COLO829 (cell line): ENCODE measurements at regions not wholly inside any gene's neighbourhood (a gene's known extent, or its start where the extent isn't known, plus 50 kb on each side); places are given as distances from the start of the nearest gene placed in this dataset.
A peak's percentile ranks its signal among the peaks of the same experiment; 100 is the strongest.

Experiments used
- DNase-seq: peaks from one replicate; pipeline ENCODE4 v3.0.0; 2012; ENCODE audit warnings: low spot score

DNA sequence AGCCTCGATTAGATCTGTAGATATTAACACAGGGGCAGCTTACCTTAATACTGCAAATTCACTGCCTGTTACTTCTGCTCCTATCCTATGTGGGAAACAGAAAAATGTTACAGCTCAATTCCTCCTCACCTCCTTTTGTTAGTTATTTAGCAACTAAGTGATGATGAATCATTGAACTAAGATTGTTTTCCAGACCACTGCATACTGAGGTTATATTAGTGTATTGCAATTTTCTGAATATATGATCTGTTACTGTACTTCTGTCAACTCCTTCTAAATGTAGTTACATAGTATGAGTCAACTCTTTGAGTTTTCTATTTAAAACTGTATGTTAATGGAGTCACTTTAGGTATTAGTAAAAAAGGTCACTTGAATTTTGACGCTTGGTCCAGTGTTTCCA is 331.5 kb upstream of the SLCO3A1 start:
- DNase-seq = no peak

DNA sequence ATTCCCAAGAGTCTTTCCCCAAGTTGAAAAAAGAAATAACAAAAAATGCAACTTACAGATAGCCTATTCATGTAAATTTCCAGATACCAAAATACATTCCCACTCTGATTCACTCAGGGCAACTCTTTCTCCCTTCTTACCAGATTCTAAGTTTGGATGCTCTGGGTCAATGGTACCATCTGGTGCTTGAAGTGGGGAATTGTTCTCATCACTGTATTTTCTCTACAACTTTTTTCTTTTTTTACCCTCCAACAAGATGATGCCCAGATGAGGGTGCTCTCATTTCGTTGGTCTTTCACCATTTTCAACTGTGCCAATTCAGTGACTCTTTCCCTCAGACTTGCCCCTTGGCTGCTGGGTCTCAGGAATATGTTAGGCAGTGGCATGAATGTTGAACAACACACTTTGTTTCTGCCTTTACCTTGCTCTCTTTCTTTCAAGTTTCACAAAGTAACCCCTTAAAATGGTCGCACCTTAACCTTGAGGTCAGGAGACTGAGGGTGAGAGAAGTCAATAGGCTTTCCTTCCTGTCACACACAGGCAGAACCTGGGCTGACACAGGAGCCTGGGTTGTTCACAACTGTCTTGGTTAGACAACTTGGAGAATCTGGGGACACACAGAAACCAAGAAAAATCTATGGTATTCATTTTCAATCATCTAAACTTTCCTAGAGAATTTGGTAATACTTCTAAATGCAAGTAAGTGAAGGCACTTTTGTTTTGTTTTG is 330.7 kb upstream of the SLCO3A1 start:
- peak; percentile 54 for DNase-seq

DNA sequence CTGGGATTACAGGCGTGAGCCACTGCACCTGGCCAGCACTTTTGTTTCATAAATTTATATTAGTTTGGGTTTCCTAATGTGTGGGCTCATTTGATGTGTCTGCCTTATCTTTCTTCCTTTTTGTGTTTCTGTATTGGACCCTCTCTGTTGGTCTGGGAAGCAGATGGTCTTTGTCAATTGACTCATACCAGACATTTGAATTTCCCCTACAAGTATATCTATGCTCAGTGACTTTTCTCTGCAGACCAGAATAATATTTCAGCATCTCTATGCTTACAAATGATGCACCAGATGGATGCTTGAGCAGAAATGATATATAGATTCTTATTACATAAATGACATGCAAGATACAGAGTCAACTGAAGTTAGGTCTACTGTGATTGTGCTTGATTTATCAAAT is 329.9 kb upstream of the SLCO3A1 start:
- DNase-seq = no peak

DNA sequence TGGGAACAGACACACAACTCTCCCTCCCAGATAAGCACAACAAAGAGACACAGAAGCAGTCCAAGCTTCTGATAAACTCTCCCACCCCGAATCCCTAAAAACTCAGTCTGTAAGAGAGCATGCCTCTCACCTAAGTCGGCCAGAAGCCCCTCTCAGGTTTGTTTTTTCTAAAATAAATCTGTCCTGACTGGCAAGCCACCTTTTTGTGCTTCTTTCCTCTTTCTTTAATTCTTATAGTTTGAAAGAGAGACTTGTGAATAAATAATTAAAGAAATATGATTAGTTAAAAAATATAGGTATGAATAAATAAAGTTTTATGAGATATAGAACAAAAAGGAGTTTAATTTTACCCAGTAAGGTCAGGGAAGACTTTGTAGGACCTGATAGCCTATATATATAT is 329.0 kb upstream of the SLCO3A1 start:
- DNase-seq = no peak

DNA sequence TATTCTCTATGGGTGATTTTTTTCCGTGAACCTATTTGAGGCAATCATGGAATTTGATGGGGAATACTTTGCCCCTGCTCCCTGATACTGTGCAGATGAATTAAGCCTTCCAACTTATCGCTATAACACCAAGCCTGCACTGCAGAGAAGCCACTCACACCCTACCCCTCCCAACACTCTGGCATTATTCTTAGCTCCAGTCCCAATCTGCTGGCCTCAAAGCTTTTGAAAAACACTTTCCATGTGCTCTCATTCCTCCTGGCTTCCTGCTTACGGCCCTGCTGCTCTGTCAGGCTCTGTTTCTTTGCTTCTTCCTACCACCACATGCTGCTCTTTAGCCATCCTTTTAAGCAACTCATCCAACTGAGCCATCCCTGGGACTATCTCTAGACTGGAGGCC is 327.8 kb upstream of the SLCO3A1 start:
- DNase-seq = no peak

DNA sequence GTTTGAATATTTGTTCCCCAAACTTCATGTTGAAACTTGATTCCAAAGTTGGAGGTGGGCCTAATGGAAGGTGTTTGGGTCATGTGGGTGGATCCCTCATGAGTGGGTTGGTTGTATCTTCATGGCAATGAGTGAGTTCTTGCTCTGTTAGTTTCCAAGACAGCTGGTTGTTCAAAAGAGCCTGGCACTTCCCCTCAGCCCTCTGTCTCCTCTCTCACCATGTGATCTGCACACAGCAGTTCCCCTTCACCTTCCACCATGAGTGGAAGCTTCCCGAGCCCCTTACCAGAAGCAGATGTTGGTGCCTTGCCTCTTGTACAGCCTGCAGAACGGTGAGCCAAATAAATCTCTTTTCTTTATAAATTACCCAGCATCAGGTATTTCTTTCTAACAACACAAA is 327.1 kb upstream of the SLCO3A1 start:
- no peak for DNase-seq

DNA sequence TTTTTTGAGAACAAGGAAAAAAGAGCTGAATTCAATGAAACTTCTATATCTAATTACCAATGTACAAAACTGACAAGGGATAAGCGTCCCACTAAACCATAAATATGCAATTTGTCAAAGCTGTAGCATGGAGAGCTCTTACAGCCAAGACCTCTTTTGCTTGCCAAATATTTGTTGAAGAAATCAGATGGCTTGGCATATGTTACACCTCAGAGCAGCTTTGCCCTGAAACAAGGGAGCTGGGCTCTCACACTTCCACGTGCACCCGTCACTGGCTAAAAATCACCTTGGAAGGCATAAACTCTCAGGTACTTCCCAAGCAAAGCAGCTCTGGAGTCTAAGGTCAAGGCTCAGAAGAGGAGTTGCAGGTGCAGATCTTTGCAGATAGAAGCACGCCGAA is 324.7 kb upstream of the SLCO3A1 start:
- DNase-seq = no peak

DNA sequence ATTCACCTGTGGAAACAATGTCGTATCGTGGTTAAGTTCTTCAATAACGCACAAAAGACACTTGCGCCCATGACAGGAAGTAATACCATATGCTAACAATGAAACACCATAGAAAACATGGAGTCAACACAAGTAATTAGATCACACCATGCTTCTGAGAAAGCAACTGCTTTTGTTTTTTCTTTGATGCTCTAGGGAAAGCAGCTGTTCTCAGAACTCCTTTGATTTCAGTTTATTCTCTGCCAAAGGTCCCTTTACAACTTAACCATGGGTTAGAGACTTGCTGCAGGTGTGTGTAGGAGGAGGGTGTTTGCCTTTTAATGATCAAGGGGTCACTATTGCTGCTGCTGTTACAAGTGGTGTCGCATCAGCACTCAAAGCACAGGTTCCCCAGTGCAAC is 324.0 kb upstream of the SLCO3A1 start:
- no peak for DNase-seq

DNA sequence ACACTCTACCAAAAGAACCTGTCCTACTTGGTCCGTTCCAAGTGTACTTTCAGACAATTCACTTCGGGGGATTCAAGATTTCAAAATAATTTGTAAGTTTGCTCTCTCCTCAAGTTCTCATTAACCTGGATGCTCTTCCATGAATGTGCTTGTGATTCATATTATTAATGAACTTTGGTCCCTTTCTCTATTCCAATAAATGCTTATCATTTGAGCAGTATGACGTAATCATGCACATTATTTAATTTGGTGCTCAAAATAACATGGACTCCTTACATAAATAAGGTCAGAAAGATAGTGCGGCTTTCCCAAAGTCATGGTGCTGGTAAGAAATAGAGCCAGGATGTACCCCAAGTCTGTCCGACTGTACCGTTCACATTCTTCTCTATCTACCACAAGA is 323.2 kb upstream of the SLCO3A1 start:
- no peak for DNase-seq

DNA sequence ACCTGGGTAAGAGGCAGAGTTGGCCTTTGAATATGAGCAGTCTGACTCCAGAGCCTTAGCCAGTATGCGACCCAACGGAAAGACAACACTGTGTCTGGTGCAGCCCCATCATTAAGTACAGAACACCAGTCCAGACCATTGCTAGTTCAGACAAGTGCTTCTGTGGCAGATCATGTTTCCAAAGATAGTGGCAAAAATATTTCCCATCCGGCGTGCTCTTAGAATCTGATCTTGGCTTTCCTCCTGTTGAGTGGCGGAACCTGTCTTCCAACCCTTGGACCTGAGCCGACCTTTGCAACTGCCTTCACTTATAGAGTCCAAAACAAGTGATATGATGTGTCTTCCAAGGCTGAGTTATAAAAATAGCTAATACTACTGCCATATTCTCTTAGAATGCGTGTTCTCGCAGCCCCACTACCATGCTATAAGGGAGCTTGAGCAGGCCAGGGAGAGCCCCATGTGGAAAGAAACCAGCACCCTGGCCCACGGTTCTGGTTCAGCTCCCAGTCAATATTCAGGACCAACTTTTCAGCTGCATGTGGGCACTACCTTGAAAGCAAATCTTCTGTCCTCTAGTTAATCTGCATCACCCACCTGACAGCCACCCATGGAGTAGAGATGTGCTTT is 322.4 kb upstream of the SLCO3A1 start:
- no peak for DNase-seq

DNA sequence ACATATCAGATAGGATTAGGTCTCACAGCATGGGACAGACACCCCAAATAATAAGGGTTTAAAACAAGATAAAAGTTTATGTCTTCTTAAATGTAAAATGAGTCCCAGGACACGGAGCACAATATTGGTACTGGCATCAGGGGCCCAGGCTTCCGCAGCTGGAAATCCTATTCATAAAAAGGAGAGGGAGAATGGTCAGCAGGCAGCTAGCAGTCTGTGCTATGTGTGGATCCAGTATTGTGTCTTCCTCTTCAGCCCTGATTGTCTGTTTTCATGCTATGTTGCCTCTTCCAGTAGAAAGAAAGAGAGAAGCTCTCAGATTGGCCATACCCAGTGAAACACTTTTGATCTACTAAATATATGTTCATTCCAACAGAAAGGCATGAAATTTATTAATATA is 319.3 kb upstream of the SLCO3A1 start:
- DNase-seq = no peak

DNA sequence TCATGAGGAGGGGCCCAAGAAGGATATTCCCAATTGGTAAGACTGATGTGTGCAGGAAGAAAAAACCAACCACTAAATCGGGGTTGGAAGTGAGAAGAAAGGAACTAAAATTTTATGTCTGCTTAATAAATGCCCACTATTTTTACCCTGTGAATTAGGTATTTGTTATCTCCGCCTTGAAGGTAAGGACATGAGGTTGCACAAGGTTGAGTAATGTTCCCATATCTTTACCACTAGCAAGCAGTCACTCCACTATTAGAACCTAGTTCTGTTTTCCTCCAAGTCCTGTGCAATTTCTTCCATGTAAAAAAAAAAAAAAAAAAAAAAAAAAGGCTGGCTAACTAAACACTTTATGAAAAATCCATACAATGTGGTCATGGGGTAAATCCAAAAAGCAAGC is 318.5 kb upstream of the SLCO3A1 start:
- DNase-seq = no peak

DNA sequence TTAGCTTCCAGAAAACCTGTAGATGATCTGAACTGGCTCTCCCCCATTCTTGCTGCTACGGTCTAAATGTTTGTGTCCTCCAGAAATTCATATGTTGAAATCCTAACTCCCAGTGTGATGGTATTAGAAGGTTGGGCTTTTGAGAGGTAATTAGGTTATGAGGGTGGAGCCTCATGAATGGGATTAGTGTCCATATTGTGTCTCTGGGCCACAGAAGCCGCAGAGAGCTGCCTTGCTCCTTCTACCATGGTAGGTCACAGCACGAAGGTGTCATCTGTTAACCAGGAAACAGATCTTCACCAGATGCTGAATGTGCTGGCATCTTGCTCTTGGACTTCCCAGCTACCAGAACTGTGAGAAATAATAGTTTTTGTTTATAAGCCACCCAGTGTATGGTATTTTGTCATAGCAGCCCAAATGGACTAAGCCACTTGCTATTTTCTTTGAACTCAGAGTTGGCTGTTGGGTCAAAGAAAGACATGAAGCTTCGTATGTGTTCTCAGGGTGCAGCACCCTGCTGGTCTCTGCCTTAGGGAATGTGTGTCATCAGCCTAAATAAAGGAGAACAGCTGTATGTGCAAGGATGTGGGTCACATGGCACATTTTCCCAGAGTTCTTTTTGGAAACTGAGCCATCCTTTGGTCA is 317.5 kb upstream of the SLCO3A1 start:
- DNase-seq = peak; percentile 65

DNA sequence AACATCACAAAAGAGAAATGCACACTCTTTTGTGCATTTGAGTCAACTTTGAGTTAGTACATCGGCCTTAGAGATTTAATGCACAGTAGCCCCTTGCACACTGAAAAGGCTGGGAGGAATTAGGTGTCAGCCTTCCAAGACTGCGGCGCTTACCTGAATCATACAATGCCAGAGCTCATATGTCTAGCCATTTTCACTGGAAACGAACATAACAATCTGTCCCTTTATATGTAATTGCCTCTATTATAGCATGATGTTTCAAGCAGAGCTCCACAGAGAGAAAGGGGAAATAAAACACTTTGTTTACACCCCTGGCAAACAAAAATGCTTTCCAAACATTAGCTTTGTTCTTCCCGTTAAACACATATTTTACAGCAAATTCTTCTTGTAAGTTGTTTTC is 315.7 kb upstream of the SLCO3A1 start:
- no peak for DNase-seq

DNA sequence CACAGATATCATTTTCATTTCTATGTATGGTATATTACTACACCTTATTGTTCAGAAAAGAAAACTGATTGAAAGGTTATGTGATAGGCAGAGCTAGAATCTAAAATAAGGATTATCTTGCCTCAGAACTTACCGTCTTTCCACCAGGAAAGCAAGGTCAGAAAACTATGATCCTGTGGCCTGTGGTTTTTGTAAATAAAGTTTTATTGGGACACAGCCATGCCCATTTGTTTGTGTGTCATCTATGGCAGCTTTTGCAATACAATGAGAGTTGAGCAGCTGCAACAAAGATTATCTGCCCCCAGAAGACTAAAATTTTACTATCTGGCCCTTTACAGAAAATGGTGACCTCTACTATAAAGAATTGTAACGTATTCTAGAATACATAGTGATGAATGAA is 314.7 kb upstream of the SLCO3A1 start:
- no peak for DNase-seq

DNA sequence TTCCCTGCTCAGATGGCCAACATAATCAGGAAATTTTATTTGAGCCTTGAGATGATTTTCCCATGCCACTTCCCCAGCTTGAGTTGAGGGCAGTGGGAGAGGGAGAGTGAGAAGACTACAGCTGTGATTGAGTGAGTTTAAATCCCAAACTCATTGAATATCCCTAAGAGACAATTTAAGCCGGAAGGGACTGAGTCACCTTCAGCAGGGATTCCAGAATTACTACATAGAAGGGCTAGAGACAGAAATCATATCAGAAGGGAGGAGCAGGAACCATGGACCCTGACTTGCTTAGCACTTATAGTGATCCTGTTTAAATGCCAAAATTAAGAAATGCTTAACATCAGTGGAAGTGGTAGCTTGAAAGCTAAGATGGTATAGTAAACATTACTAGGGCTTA is 312.2 kb upstream of the SLCO3A1 start:
- DNase-seq = no peak

DNA sequence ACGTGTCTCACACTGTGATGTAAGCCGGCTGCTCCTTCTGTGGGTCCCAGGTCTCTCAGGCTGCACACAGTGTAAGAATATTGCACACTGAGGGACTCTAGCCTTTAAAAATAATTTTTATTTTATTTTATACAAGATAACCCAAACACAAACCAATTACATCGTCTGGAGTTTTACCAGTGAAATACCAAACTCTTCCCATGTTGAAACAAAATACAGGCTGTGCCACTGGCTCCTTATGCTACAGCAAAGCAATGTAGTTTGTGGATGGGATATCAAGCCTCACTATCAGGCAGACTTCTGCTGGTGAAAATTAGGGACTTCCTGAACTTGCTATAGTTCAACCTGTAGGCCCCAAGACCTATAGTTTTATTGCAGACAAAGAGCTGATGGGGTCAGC is 311.3 kb upstream of the SLCO3A1 start:
- no peak for DNase-seq

DNA sequence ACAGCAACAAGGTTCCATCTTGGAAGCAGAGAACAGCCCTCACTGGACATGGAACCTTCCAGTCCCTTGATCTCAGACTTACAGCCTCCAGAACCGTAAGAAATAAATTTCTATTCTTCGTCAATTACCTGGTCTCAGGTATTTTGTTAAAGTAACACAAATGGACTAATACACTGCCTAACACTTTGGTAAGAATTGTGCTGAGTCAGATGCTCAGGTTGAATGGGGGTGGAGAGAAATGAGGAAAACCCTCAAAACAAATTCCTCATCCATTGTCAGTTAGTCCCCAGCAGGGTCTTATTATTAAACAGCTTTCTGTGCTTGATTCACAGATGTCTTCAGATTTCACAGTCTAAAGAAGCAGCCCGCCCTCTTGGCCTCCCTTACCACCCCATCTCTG is 306.2 kb upstream of the SLCO3A1 start:
- DNase-seq = no peak

DNA sequence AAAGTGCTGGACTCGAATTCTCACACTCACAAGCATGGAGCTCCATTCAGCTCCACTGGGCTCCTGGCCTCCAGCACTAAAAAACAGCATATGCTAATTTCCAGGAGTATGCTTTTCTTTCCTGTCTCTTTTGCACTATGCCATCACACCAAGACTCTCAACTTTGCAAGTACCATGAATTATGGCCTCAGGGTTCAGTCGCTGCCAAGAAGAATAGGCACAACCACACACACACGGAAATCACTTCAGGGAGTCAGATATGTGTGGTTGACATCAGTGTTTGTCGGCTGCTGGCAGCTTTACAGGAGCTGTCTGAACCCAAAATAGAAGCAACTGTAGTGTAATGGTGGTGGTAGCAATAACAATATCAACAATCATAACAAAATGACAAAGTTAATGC is 305.0 kb upstream of the SLCO3A1 start:
- DNase-seq = no peak

DNA sequence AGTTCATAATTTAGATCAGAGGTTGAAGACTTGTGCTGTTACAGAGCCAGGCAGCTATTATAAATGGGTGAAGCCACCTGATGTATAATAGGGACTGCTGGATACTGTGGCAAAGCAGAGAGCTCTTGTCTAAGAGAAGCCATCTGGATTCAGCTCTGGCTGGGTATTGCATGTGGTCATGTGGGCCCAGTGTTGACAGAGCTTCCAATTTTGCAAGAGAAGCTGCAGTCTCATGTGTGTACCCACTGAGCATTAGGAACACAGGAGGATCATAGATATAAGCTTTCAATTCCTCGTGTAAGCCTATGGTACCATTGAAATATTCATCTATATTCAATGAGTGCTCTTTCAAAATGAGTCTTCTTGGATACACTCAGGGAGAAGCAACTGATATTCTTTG is 303.9 kb upstream of the SLCO3A1 start:
- DNase-seq = no peak

DNA sequence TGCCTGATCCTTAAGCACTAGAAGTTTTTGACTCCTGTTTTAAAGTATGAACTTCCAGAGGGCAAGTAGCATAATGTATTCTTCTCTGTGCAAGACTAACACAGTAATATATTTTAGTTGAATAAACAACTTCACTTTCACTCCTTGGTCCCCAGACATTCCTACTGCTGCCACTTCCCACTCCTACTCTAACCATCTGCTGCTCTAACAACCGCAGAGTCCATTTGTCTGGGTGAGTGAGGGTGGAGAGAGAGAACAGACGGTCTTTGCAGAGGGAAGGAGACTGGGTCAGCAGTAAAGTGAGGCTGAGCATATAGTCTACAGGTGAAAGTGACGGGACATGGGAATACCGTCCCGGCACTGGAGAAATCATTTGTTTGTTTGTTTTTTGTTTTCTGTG is 301.0 kb upstream of the SLCO3A1 start:
- DNase-seq = no peak

DNA sequence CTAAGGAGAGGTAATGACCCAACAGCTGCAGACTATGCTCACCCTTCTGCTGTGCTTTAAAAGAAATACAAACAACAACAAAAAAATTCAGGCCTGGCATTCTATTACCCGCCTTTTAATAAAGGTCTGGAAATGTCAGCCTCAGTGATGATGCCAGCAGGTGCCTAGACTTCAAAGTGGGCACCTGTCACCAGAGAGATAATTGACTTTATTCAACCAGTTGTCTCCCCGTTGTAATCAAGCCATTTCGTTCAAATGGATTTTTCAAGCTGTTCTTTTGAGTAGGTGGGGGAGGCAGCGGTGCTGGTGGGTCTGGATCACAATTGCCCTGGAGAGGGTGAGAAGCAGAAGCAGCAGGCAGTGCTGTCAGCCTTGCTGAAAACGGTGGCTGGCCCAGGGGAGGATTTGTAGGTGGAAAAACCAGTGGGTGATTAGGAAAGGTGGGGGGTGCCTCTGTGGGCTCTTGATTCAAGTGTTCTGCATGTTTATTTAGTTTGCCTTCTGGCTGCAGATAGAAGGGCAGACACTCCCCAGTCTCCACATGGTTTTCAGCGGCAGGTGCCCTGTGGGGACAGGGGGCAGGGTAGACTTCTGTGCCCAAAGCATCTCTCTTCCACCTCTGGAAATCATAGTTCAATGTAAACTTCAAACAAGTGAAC is 300.2 kb upstream of the SLCO3A1 start:
- no peak for DNase-seq

DNA sequence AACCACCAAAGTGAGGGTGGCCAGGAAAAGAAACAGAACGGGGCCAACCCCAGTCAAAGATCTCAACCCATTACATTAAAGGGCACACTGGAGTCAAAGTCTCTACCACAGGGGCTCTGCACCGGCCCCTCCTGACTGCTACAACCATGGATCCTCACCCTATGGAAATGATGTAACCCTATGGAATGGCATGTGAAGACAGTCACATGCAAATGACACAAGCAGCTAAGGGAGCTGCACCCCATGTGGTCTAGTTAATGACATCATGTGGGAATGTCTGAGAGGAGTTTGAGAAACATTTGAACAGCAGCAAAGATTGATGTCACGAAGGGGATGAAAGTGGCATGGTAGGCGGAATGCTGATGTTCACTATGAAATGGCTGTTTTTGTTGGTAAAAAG is 298.2 kb upstream of the SLCO3A1 start:
- DNase-seq = no peak
